Adrenal gland (tissue), 9 donors: ENCODE measurements at regions not wholly inside any gene's neighbourhood (a gene's known extent, or its start where the extent isn't known, plus 50 kb on each side); places are given as distances from the start of the nearest gene placed in this dataset.

Experiments
- DNase-seq, 7 donors: peaks; one replicate each; pipeline ENCODE4 v3.0.0-alpha.2; 2019 to 2020
- H3K27ac ChIP-seq, 5 donors: fragments of 200-600 bp; sonication (generic) in 4 of 5; 1 replicate in 3 of 5; 2 replicates in 2 of 5; pipeline versions ENCODE4 v1.5.1 to v1.8.0; 2016 to 2020; ENCODE audit warnings: mild to moderate bottlenecking in 1 of 5
- H3K27me3 ChIP-seq: fragments of 200-600 bp; 2 replicates; pipeline ENCODE4 v1.8.0; 2021
- H3K36me3 ChIP-seq, 2 donors: fragments of 200-600 bp; replicated peaks in 1 of 2; 1 replicate in 1 of 2; 2 replicates in 1 of 2; pipeline versions ENCODE4 v1.5.1 to v1.8.0; 2018 to 2022
- H3K4me1 ChIP-seq, 2 donors: fragments of 200-600 bp; replicated peaks in 1 of 2; 1 replicate in 1 of 2; 2 replicates in 1 of 2; pipeline versions ENCODE4 v1.5.1 to v1.8.0; 2018 to 2021
- H3K4me3 ChIP-seq, 4 donors: fragments of 200-600 bp; sonication (generic) in 3 of 4; one replicate each; pipeline ENCODE4 v1.5.1; 2016 to 2018
- H3K9me3 ChIP-seq, 3 donors: fragments of 200-600 bp; sonication (generic) in 1 of 3; replicated peaks in 1 of 3; 1 replicate in 2 of 3; 2 replicates in 1 of 3; pipeline versions ENCODE4 v1.5.1 to v1.8.0; 2016 to 2021
- POLR2A ChIP-seq, 2 donors: fragments of 450-650 bp; IDR thresholded peaks; one replicate each; pipeline ENCODE4 v1.6.1; 2017; ENCODE audit warnings: antibody characterized with exemption in 2 of 2, mild to moderate bottlenecking in 2 of 2, moderate library complexity in 1 of 2
- WGBS, 4 donors: extraction: QIAGEN DNeasy Blood & Tissue Kit in 2 of 4; methylation state at CpG; one replicate each; pipeline versions ENCODE4 v1.1.5 to v1.1.7; 2013 to 2017; 5-methylcytosine and 5-hydroxymethylcytosine counted together
- intact Hi-C, 2 donors: fragments of 100-400 bp; cut with DNase I; formaldehyde crosslinking; loops; one replicate each; pipeline versions ENCODE4 v1.14.1 to v1.15.0; 2022 to 2023
- TF ChIP-seq, protein P1 (sequence below), 6 experiments: fragments of 450-650 bp in 4 of 6; fragments of 200-600 bp in 2 of 6; sonication (generic) in 1 of 6; IDR thresholded peaks; 1 replicate in 5 of 6; 2 replicates in 1 of 6; pipeline versions ENCODE4 v1.5.1 to v1.8.0; 2016 to 2021; ENCODE audit warnings: antibody characterized with exemption in 6 of 6, mild to moderate bottlenecking in 2 of 6, moderate library complexity in 1 of 6
- donor health status: healthy with polysubstance abuse.
- donor health status: Bipolar disorder and iron deficiency.
- donor health status: DM: yes; HTN: yes; CAD: no.
- donor health status: DM: no; HTN: no; CAD: no.
- donor health status: DM: no; HTN: no; CAD: no.

DNA sequence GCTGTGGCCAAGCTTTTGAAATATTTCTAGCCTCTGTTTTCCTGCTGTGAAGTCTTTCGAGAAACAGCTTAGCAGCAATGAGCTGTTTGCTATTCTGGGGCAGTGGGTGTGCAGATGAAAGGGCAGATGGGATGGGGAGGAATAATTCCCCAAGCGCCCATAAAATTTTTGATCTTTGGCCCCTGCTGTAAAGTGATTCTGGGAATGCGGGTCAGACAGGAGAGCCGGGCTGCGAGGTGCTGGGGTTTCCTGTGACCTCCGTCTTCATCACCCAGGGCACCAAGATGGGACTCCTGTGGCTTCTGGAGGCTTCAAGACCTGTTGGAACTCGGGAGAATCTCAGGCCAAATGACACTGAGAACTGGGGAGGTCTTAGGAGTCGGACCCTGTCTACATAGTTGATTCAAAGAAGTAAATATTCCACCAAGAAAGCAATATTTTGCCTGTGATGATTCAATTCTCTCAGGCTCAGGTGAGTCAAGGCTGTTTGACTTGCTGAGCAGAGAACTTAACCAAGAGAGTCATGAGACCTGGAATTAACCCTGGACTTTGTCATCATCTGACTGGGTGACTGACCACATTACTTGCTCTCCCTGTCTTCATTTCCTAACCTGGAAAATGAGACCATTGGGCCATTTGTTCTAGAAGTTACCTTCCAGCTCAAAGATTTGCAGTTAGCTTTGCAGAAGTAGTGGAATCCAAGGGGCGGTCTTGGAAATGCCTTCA, 86.4 kb downstream of the POLR2M start:
- H3K27ac ChIP-seq = no peak overlapping the region
- 74 to 87% (median 80%) methylated on average over 9 of the region's 9 CpGs for WGBS, 4 donors
- intact Hi-C loops = no loop called here
- no peaks in the 10 kb centered on the region for H3K36me3 ChIP-seq
- DNase-seq = no peak
- H3K4me1 ChIP-seq = no peaks in the 10 kb centered on the region
- H3K27me3 ChIP-seq = no peaks in the 10 kb centered on the region
- TF ChIP-seq, protein P1, sequence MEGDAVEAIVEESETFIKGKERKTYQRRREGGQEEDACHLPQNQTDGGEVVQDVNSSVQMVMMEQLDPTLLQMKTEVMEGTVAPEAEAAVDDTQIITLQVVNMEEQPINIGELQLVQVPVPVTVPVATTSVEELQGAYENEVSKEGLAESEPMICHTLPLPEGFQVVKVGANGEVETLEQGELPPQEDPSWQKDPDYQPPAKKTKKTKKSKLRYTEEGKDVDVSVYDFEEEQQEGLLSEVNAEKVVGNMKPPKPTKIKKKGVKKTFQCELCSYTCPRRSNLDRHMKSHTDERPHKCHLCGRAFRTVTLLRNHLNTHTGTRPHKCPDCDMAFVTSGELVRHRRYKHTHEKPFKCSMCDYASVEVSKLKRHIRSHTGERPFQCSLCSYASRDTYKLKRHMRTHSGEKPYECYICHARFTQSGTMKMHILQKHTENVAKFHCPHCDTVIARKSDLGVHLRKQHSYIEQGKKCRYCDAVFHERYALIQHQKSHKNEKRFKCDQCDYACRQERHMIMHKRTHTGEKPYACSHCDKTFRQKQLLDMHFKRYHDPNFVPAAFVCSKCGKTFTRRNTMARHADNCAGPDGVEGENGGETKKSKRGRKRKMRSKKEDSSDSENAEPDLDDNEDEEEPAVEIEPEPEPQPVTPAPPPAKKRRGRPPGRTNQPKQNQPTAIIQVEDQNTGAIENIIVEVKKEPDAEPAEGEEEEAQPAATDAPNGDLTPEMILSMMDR (IDR thresholded peaks at IDR 0.05) = no peak
- no peak for TF ChIP-seq POLR2A (IDR thresholded peaks at IDR 0.05)
- no peaks in the 10 kb centered on the region for H3K9me3 ChIP-seq
- no peak overlapping the region for H3K4me3 ChIP-seq

DNA sequence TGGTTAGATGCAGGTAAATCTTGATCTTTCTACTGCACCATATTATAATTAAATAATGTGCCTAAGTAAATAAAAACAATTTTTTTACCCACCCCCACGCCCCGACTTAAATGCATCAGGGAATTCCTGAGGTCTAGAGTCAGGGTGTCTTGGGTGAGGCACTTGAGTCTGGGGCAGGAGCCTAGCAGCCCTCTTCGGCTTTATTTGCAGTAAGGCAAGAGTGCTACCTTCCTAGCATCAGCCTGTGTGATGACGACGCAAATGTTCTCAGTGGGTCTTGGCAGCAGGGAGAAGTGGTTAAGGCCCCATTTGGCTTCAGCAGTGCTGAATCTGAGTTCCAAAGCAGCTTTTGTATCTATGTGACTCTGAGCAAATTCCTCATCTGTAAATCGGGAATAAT, 88.7 kb downstream of the POLR2M start:
- WGBS, 4 donors = 85 to 89% (median 86%) methylated on average over 6 of the region's 6 CpGs
- no peak for DNase-seq
- Histone ChIP-seq H3K27me3 (no peaks in the 10 kb centered on the region), H3K36me3 (no peaks in the 10 kb centered on the region), H3K27ac (no peak overlapping the region), H3K9me3 (no peaks in the 10 kb centered on the region), H3K4me1 (no peaks in the 10 kb centered on the region), H3K4me3 (no peak overlapping the region)
- intact Hi-C loops = no loop called here
- TF ChIP-seq POLR2A (IDR thresholded peaks at IDR 0.05) = no peak
- TF ChIP-seq, protein P1 (IDR thresholded peaks at IDR 0.05) = no peak

DNA sequence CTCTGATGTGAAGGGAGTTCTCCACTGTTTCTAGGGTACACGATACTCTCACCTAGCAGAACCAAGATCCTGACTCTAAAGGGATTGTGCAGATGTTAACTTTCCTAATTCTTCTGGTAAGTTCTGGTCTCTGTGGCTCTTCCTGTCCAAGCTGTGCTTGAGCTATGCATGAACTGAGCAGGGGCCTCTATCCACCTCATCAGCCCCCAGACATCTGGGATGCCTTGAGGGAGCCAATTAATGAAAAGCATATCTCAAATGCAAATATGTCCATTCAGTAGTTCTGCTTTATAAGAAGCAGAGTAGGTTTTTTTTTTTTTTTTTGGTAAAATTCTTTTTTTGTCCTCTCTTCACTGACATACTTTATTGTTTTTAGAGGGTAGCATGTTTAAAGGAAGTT, 89.6 kb downstream of the POLR2M start:
- intact Hi-C loops = no loop called here
- Histone ChIP-seq H3K4me3 (no peak overlapping the region), H3K27ac (no peak overlapping the region), H3K9me3 (no peaks in the 10 kb centered on the region), H3K4me1 (no peaks in the 10 kb centered on the region), H3K36me3 (no peaks in the 10 kb centered on the region), H3K27me3 (no peaks in the 10 kb centered on the region)
- TF ChIP-seq POLR2A (IDR thresholded peaks at IDR 0.05) = no peak
- TF ChIP-seq, protein P1 (IDR thresholded peaks at IDR 0.05) = no peak
- 88 to 100% (median 97%) methylated on average over 1 of the region's 1 CpG for WGBS, 4 donors
- no peak for DNase-seq

DNA sequence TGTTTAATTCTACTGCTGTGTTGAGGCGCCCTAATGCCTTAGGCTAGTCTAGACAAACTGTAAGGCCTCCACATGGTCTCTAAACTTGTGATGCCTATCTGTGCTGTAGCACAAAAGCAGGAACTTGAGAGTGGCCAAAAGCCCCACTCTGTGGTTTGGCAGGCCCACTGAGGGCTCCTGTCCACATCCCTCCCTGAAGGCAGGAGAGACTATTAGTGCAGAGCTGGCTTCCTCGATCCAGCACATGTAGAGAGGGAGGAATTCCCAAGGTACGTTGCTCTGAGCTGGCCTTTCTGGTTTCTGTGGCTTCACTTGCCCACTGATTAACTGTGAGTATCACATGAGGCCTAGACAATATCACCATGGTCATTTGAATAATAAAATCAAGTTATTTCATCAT, 90.6 kb downstream of the POLR2M start:
- Histone ChIP-seq H3K4me3 (no peak overlapping the region), H3K36me3 (no peaks in the 10 kb centered on the region), H3K9me3 (no peaks in the 10 kb centered on the region), H3K27me3 (no peaks in the 10 kb centered on the region), H3K27ac (no peak overlapping the region), H3K4me1 (no peaks in the 10 kb centered on the region)
- TF ChIP-seq, protein P1 (IDR thresholded peaks at IDR 0.05) = no peak
- no peak for TF ChIP-seq POLR2A (IDR thresholded peaks at IDR 0.05)
- no peak for DNase-seq
- 78 to 85% (median 83%) methylated on average over 2 to 3 of the region's 3 CpGs for WGBS, 4 donors
- intact Hi-C loops = no loop called here
